SIG-M5 treated with dmso at 0.1 percent for 504 hours (cell line): ENCODE measurements at regions not wholly inside any gene's neighbourhood (a gene's known extent, or its start where the extent isn't known, plus 50 kb on each side); places are given as distances from the start of the nearest gene placed in this dataset.

Experiments used
- DNase-seq: peaks from one replicate; lab custom pipeline; 2025; ENCODE audit not compliant: unreplicated experiment; lab: John Stamatoyannopoulos, UW

DNA sequence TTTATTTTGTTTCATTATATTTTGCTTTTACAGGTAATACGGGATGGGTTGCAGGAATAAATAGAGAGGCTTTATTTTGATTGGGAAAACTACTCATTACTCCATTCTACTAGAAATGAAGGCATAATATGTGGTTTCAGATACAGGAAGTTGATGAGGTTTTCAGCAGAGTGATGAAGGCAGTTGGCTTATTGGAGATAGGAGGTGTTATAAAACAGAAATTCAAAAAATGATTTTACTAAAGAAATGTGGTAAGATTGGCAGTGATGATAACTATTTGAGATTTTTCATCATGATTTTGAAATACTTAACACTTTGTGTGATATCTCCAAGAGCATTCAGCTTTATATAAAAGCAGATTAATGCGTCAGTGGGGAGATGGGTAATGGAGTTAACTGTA lies 1445.7 kb upstream of the CADM2 start:
- no peak for DNase-seq

DNA sequence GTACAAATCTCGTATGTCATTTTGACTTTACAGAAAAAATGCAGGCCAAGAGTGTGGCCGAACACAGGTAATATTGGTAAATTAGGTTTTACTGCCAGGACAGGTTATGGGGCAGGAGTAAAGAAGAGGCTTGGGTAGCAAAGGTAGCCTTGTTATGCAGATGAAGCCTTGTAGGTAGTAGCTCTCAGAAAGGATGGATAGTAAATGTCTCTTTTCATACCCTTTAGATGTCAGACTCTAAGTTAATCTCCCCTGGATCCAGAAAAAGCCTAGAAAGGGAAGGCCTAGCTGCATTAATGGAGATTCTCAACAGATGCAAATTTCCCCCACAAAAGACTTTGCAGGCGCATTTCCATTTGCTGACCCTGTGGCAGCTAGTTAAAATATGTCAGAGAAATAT lies 1445.1 kb upstream of the CADM2 start:
- DNase-seq = no peak

DNA sequence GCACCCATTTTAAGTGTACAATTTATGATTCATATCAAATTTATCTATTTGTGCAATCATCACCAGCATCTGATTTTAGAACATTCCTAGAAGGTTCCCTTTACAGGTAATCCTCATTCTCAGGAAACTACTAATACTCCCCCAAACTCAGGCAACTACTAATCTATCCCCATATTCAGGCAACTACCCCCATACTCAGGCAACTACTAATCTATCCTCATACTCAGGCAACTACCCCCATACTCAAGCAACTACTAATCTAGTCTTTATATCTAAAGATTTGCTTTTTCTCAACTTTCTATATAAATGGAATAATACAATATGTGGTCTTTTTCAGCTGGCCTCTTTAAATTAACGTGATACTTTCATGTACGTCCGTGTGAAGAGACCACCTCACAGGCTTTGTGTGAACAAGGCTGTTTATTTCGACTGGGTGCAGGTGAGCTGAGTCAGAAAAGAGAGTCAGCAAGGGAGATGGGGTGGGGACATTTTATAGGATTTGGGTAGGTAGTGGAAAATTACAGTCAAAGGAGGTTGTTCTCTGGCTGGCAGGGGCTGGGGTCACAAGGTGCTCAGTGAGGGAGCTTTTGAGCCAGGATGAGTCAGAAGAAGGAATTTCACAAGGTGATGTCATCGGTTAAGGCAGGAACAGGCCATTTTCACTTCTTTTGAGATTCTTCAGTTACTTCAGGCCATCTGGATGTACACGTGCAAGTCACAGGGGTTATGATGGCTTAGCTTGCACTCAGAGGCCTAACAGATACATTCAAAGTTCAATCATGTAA lies 1444.5 kb upstream of the CADM2 start:
- no peak for DNase-seq

DNA sequence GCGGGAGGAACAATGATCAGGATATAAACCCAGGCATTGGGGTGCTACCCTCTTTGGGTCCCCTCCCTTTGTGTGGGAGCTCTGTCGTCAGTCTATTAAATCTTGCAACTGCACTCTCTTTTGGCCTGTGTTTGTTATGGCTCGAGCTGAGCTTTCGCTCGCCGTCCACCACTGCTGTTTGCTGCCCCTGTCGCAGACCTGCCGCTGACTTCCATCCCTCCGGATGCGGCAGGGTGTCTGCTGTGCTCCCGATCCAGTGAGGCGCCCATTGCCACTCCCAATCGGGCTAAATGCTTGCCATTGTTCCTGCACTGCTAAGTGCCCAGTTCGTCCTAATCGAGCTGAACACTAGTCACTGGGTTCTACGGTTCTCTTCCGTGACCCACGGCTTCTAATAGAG lies 1443.7 kb upstream of the CADM2 start:
- DNase-seq = no peak

DNA sequence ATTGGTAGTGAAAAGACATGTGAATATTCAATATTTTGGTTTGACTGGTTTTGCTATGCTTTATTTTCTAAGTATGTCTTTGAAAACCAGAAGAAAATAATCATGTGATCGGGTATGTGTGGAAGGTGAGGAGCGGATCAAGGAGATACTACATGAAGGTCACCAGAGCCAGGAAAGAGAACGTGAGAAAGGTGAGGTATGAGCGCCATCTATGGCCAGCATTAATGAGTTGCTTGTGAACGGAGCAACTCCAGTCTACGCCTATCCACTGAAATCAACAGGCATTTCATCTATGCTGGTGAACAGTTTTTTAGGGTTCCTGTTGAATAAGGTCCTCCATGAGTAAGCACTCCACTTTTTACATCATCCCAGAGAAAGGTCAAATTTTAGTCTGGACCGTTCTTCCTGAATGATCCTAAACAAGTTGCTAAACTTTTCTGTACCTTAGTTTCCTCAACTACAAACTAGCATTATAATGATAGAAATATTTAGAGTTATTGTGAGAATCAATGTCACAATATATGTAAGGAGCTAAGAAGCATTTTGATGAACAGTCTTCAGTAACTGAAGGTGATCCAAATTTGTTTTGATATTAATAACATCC lies 1435.2 kb upstream of the CADM2 start:
- peak; percentile 81 for DNase-seq

DNA sequence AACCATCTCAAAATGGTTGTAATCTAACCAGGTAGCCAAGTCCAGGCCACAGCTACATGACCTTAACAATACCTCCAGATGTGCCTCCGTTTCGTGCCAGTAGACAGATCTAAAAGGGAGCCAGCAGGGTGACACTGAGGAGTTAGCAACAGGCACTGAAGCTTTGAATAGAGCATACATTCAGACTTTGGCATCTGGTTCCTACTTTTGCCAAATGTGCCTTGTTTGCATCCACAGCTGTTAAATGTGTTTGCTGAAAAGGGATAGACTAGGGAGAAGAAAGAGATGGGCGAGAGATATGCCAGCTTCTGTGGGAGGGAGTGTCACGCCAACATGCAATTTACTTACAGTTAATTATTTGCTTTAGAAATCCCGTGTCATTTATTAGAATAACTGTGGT lies 1433.9 kb upstream of the CADM2 start:
- DNase-seq = no peak

DNA sequence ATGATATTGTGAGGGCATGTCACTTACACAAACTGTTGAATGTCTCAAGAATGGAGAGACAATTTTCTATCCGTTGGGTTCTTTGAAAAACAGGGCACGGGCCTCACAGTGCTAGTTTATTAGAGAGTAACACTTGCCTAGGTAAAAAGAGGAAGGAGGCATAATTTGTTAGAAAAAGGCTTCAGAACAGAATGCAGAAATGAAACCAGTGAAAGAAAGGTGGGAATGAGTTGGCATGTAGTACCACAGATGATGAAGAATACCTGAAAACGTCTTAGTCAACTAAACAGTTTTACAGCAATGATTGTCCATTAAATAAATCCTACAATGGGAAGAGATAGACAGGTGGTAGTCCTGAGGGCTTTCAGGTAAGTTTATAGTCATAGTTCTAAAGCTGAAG lies 1399.7 kb upstream of the CADM2 start:
- peak; percentile 56 for DNase-seq

DNA sequence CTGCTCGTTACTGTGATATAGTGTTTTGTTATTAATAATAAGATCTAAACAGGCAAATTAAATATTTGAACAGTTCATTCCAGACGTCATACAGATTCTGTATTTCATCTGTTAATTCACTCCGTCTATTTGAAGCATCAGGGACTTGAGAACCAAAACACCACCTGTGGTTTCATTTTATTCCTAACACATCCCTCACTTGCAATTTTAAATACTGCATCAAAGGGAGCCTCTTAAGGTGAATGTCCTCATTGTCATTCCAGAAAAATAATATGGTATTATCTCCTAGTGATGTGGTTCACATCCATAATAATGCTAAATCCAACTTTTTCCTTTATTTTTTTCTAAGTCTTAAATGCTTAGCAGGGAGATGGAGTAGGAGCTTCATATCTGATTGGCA lies 1390.9 kb upstream of the CADM2 start:
- DNase-seq = peak; percentile 34

DNA sequence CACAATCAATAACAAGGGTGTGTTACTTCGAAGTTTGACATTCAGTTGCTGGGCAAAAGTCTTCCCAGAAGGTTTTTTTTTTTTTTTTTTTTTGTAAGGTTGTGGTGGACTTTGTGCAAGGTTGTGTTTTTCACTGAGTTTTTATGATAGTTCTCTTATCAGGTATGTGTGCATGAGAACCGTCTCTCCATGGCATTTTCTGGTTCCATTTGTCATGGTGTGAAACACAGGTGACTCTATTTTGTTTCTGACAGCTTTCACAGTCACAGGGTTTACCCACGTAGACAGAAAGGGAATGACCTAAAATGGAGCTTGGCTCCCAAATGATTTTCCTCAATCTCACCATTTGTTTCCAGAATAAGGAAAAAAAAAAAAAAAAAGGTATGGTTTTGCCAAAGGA lies 1377.2 kb upstream of the CADM2 start:
- DNase-seq = no peak

DNA sequence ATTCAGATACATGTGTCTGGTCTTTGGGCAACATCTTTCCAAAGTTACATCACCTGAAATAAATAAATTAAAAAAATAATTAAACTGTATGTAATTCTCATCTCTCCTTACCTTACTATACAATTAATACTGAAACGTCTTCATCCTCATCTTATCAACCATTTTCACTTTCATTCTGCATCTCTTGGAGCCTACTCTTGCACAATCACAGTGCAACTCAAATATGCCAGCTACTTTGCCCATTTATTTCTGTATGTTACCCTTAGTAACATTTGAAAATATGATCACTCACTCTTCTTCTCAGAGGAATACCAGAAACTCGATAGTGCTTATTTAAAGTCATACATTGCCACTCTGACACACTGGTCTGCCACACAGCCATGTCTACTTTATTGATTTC lies 1357.1 kb upstream of the CADM2 start:
- DNase-seq = no peak

DNA sequence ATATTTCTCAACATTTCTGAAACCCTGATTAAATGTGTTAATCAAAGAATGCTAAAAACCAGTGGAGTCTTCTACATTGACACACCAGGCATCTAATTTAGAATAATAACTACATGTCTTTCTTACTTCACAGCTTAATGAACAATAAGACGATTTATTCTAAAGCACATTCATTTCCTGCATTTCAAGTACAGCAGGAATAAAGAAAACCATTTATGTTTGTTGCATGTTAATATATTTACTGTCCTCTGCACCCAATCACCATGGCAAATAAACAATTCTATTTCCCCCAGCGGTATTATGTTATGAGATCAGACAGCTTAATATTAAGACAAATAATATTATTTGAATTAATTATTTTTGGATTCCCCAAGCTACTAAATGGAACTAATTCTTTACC lies 1336.3 kb upstream of the CADM2 start:
- no peak for DNase-seq

DNA sequence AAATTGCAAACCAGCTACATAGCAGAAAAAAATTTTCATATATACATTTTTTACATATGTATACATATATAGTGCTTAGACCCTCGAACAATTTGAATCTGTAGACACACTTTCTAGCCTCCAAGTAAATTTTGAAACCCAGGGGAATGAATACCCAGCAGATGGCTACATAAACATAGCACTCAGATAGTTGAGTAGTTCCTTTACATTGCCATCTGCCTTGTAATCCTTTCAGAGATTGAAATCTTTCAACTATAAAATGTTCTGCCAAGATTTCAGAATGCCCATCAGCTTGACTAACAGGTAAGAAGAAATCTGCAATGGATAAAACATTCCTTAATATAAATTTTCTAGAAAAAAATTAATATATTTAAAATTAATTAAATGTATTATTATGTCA lies 1333.5 kb upstream of the CADM2 start:
- DNase-seq = no peak

DNA sequence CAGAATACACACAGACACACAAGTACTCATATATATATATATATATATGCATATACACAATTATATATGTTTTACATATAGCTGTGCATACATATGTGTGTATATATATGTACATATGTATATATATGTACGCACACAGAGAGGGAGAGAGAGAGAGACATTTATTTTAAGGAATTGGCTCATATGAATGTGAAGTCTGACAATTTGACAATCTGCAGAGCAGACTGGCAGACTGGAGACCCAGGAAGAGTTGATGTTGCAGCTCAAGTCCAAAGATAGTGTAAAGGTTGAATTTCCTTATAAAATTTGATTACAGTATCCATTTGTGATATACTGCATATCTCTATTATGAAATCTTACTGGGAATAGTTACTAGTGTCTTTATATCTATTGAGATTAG lies 1330.3 kb upstream of the CADM2 start:
- DNase-seq = no peak

DNA sequence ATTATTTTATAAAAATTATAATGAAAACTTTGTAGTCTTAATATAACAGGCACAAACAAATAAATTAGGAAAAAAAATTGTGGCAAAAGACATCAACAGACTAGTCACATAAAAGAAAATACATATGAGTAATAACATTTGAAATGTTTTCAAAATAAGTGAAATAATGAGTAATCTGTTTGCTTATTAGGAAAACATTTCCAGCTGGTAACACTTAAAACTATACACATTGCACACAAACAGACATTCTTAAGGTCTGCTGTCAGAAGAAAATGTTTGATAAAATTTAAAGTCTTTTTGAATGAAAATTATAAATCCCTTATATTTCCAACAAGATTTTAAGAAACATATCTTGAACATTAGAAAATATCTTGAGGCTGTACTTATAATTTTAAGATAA lies 1326.3 kb upstream of the CADM2 start:
- no peak for DNase-seq

DNA sequence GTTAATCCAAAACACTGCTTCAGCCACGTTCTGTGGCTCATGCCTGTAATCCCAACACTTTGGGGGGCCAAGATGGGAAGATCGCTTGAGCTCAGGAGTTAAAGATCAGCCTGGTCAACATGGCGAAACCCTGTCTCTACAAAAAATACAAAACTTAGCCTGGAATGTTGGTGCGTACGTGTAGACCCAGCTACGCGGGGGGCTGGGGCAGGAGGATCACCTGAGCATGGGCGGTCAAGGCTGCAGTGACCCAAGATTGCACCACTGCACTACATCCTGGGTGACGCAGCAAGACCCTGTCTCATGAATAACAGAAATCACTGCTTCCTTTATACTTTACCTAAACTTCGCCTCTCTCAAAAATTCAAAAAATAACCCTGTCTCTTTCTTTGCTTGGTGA lies 1325.0 kb upstream of the CADM2 start:
- DNase-seq = no peak

DNA sequence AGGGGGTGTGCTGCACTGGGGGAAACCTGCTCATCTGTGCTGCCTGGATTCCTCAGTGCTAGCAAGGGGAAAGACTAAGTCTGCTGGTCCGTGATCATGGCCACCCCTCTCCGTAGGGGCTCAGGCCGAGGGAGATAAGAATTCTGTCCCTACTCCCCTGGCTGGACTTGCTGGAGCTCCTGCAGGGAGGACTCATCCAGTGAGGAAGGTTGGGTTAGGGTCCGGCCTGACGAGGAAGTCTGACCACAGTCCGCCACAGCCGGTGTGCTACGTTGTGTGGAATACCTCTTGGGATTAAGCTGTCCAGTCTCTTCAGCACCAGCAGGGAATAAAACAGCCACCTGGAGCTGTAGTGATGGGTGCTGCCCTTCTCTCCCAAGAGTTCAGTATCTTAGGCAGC lies 1309.1 kb upstream of the CADM2 start:
- DNase-seq = no peak

DNA sequence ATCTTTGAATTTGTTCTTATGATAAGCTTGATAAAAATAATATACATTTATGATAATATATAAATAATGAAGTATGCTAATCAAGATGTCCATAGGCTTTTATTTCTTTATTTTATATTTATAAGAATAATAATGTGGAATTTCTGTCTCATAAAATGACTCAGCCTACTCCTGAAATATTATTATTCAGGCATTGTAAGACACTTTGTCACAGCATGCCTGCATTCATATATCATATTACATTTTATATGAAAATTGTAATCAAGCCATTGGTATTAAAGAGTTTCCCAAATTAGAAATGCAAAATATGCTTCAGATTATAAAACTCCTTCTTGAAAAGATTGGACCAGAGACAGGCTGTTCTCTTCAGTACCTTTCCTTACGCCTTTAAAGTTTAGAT lies 1303.7 kb upstream of the CADM2 start:
- no peak for DNase-seq

DNA sequence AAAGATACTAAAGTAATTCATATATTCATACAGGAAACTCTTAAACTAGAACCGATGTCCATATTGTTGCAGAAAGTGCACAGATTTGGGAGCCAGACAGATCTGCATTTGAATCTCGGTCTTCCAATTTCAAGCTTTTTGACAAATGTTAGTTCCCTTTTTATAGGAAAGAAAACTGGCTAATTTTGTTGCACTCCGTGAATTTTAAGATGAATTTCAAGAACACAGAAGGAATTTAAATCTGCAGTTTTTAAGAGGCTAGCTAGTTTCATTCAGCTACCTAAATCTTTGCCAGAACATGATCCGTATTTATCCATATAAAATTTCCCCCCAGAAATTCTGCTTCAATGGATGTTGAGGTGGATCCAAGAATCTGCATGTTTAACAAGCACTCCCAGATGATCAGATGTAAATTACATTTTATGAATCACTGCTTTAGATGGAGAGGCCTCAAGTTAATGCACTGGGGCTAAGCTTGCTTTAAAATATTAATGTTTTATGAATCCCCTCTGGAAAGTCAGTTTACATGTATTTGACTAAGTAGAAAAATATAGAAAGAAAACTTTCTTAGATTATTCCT lies 1296.3 kb upstream of the CADM2 start:
- no peak for DNase-seq

DNA sequence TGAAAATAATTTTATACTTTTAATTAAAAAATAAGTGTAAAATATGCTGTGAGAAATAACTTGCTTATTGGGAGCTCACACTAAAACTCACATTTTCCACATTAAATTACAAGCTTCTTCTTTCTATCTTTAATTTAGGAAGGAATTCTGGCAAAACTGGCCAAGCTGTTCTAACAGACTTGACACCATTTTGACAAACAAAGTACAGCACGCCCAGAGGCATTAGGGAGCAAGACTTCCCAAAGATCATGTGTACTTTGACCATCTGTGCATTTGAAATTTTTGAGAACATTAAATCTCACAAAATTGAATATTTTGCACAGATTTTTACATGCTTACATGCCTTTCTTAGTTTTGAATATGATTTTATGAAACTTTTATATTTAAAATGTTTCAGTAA lies 1288.4 kb upstream of the CADM2 start:
- no peak for DNase-seq

DNA sequence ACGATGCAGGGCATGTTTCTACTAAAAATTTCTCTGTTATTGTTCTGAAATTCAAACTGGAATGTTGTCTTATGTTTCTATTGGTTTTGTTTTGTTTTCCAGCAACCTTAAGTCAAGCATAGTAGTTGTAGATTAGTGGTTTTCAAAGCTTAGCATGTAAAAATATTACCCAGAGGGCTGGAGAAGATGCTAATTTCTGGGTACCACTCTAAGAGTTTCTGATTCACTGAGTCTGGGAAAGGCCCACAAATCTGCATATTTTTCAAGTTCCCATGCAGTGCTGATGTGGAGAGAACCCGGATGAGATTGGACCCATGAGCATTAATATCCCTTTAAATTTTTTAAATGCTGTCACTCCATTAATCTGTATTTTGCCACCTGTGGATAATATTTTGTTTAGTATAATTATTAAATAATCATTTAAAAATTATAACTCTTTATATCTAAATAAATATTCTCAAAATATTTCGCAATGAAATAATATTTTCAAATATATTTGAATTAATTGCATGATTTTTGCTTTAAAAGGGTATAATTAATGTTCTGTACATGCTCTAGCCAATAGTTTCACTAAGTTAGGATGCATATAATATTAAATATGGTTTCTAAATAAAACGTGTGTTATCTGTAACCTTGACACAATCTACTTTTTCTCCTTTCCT lies 1274.7 kb upstream of the CADM2 start:
- DNase-seq = no peak

DNA sequence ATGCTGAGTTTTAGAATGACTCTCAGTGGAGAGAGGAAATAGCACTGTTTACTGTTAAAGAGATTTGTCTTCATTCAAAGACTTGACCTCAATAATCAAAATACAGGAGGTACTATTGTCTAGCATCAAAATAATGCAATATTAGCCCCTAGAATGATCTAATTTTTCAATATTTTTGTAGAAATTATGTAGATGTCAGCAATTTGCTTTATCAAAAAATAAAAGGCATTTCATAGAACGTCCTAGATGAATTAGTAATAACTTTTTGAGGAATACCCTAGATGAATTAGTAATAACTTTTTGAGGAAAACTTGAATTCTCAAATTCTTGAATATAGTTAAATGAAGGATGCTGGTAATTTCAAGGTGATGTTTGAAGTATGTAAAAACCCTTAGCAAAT lies 1252.1 kb upstream of the CADM2 start:
- no peak for DNase-seq

DNA sequence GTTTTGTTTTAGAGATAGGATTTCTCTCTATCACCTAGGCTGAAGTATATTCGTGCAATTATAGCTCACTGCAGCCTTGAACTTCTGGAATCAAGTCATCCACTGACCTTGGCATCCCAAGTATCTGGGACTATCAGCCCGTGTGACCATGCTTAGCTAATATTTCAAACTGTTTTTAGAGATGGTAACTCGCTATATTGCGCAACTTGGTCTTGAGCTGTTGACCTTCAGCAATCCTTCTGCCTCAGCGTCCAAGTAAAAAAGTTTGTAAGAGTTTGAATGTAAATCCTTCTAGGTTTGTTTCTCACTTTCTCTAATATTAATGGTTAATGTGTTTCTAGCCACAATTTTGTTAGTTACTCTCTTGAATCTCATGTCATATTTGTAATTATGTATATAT lies 1243.5 kb upstream of the CADM2 start:
- DNase-seq = no peak
